GM12878 (cell line): ENCODE measurements at regions not wholly inside any gene's neighbourhood (a gene's known extent, or its start where the extent isn't known, plus 50 kb on each side); places are given as distances from the start of the nearest gene placed in this dataset.
"Not testable (repeated sequence)": the region's sequence is repeated elsewhere in the genome, so short reads cannot be mapped to it uniquely, and the experiment has no call there.

Experiments used
- EZH2 ChIP-seq: IDR thresholded peaks from 2 replicates; pipeline ENCODE4 v1.6.1; 2012; ENCODE audit warnings: low read depth, mild to moderate bottlenecking, control low read depth, inconsistent platforms, low read length, borderline replicate concordance; ENCODE audit not compliant: control insufficient read depth
- FOXM1 ChIP-seq: IDR thresholded peaks from 2 replicates; pipeline ENCODE4 v1.6.1; 2012; ENCODE audit warnings: low read depth, mild to moderate bottlenecking, inconsistent platforms, low read length, moderate library complexity
- HDAC6 ChIP-seq: fragments of 200-600 bp; sonication (generic); IDR thresholded peaks from one replicate; pipeline ENCODE4 v1.8.0; 2017; ENCODE audit warnings: antibody characterized with exemption; ENCODE audit not compliant: unreplicated experiment
- KDM1A ChIP-seq: fragments of 200-600 bp; sonication (generic); IDR thresholded peaks from 2 replicates; pipeline ENCODE4 v1.6.1; 2016; ENCODE audit warnings: borderline replicate concordance
- POLR2A ChIP-seq: IDR thresholded peaks from 2 replicates; pipeline ENCODE4 v1.6.1; 2011; ENCODE audit warnings: low read depth, mild to moderate bottlenecking, low read length
- POLR2AphosphoS2 ChIP-seq: IDR thresholded peaks from 2 replicates; pipeline ENCODE4 v1.6.1; 2011; ENCODE audit warnings: low read depth, mild to moderate bottlenecking, low read length, improper control_type of control experiment, moderate library complexity
- SIN3A ChIP-seq: IDR thresholded peaks from 2 replicates; pipeline ENCODE4 v1.6.1; 2012; ENCODE audit warnings: low read depth, low read length, improper control_type of control experiment
- TAF1 ChIP-seq: IDR thresholded peaks from 2 replicates; pipeline ENCODE4 v1.6.1; 2011; ENCODE audit warnings: mild to moderate bottlenecking, low read depth, low read length, borderline replicate concordance
- TF ChIP-seq, protein P1 (sequence below), 3 experiments: IDR thresholded peaks in 2 of 3; conservative IDR thresholded peaks in 1 of 3; 2 replicates each; pipeline ENCODE4 v1.5.1; 2011; ENCODE audit warnings: low read depth in 3 of 3, low read length in 3 of 3, mild to moderate bottlenecking in 3 of 3, control low read depth in 2 of 3, moderate library complexity in 2 of 3, inconsistent platforms in 1 of 3, mixed read lengths in 1 of 3; ENCODE audit not compliant: control insufficient read depth in 2 of 3, insufficient read depth in 1 of 3; ENCODE audit errors: extremely low read depth in 1 of 3
- TF ChIP-seq, protein P2 (sequence below): IDR thresholded peaks from 2 replicates; pipeline ENCODE4 v1.6.1; 2012; ENCODE audit warnings: low read depth, low read length, improper control_type of control experiment

DNA sequence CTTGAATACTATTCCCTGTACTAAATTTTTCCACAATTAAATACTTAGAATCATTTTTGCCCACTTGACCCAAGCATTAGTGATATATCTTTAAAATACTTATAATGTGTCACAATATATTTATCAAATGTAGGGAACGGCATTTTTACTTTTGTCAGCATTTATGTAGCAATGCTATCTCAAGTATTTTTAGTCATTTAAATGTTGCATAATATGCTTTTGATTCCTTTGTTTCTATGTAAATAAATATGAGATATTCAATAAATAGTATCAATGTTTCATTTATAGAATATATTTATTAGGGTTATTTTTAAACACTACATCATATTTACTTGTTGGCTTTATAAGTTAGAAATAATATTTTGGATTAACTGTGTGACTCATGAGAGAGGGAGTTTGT is 199.7 kb upstream of the WSB1 start:
- TF ChIP-seq POLR2AphosphoS2, POLR2A, SIN3A, FOXM1, EZH2, HDAC6, TAF1, KDM1A: not testable (repeated sequence)
- TF ChIP-seq, protein P1, sequence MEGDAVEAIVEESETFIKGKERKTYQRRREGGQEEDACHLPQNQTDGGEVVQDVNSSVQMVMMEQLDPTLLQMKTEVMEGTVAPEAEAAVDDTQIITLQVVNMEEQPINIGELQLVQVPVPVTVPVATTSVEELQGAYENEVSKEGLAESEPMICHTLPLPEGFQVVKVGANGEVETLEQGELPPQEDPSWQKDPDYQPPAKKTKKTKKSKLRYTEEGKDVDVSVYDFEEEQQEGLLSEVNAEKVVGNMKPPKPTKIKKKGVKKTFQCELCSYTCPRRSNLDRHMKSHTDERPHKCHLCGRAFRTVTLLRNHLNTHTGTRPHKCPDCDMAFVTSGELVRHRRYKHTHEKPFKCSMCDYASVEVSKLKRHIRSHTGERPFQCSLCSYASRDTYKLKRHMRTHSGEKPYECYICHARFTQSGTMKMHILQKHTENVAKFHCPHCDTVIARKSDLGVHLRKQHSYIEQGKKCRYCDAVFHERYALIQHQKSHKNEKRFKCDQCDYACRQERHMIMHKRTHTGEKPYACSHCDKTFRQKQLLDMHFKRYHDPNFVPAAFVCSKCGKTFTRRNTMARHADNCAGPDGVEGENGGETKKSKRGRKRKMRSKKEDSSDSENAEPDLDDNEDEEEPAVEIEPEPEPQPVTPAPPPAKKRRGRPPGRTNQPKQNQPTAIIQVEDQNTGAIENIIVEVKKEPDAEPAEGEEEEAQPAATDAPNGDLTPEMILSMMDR (IDR thresholded peaks at IDR 0.05 in 2 of 3, conservative IDR thresholded peaks at IDR 0.05 in 1 of 3; ENCODE audit: control insufficient read depth in 2 of 3, extremely low read depth in 1 of 3, insufficient read depth in 1 of 3, low read depth in 3 of 3, low read length in 3 of 3), result not testable (repeated sequence)
- TF ChIP-seq, protein P2, sequence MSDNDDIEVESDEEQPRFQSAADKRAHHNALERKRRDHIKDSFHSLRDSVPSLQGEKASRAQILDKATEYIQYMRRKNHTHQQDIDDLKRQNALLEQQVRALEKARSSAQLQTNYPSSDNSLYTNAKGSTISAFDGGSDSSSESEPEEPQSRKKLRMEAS, result not testable (repeated sequence)
